Upper lobe of left lung (tissue), 4 donors: ENCODE measurements at regions not wholly inside any gene's neighbourhood (a gene's known extent, or its start where the extent isn't known, plus 50 kb on each side); places are given as distances from the start of the nearest gene placed in this dataset.

Source experiments
- POLR2A ChIP-seq, 4 donors: fragments of 450-650 bp; IDR thresholded peaks; one replicate each; pipeline ENCODE4 v1.5.1; 2016 to 2017; ENCODE audit warnings: antibody characterized with exemption in 4 of 4, mild to moderate bottlenecking in 2 of 4
- POLR2AphosphoS5 ChIP-seq, 2 donors: sonication (generic); formaldehyde crosslinking; IDR thresholded peaks; one replicate each; pipeline ENCODE4 v1.5.1; 2017; ENCODE audit warnings: antibody characterized with exemption in 2 of 2
- TF ChIP-seq, protein P1 (sequence below), 6 experiments: fragments of 450-650 bp in 4 of 6; fragments of 200-600 bp in 2 of 6; sonication (generic) in 2 of 6; IDR thresholded peaks; one replicate each; pipeline ENCODE4 v1.5.1; 2016 to 2019; ENCODE audit warnings: antibody characterized with exemption in 6 of 6

DNA sequence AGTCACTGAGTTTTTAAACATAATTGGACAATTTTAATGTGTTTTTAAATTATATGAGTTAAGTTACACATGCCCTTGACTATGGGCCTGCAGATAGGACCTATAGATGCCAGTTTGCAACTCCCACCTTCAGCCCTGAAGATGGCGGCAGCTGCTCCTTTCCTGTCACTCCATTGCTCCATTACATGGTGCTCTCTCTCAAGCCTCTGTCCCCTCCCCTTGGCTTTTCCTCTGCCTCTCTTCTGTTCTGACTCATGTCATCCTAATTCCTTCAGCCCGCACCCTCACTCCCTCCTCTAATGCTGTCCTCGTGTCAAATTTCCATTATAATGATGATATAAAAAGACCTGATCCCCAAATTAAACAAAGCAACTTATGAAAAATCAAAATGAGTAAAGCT lies 133.7 kb upstream of the HNRNPA3 start:
- TF ChIP-seq POLR2A (IDR thresholded peaks at IDR 0.05) (no peak), POLR2AphosphoS5 (IDR thresholded peaks at IDR 0.05) (no peak)
- TF ChIP-seq, protein P1, sequence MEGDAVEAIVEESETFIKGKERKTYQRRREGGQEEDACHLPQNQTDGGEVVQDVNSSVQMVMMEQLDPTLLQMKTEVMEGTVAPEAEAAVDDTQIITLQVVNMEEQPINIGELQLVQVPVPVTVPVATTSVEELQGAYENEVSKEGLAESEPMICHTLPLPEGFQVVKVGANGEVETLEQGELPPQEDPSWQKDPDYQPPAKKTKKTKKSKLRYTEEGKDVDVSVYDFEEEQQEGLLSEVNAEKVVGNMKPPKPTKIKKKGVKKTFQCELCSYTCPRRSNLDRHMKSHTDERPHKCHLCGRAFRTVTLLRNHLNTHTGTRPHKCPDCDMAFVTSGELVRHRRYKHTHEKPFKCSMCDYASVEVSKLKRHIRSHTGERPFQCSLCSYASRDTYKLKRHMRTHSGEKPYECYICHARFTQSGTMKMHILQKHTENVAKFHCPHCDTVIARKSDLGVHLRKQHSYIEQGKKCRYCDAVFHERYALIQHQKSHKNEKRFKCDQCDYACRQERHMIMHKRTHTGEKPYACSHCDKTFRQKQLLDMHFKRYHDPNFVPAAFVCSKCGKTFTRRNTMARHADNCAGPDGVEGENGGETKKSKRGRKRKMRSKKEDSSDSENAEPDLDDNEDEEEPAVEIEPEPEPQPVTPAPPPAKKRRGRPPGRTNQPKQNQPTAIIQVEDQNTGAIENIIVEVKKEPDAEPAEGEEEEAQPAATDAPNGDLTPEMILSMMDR (IDR thresholded peaks at IDR 0.05) = no peak
